Vagina (tissue), 2 donors: ENCODE measurements at regions not wholly inside any gene's neighbourhood (a gene's known extent, or its start where the extent isn't known, plus 50 kb on each side); places are given as distances from the start of the nearest gene placed in this dataset.

ENCODE experiments used
- DNase-seq, 2 donors: peaks; one replicate each; pipeline ENCODE4 v3.0.0-alpha.2; 2017; ENCODE audit errors: extremely low spot score in 2 of 2
- H3K27ac ChIP-seq: fragments of 200-600 bp; sonication (generic); one replicate; pipeline ENCODE4 v1.5.1; 2019
- H3K27me3 ChIP-seq: fragments of 200-600 bp; sonication (generic); one replicate; pipeline ENCODE4 v1.5.1; 2019
- H3K36me3 ChIP-seq, 2 donors: fragments of 200-600 bp; sonication (generic); one replicate each; pipeline ENCODE4 v1.5.1; 2017 to 2019
- H3K4me1 ChIP-seq: fragments of 200-600 bp; sonication (generic); one replicate; pipeline ENCODE4 v1.5.1; 2019
- H3K4me3 ChIP-seq, 2 donors: fragments of 200-600 bp; sonication (generic); 1 replicate in 1 of 2; 2 replicates in 1 of 2; pipeline ENCODE4 v1.5.1; 2016 to 2019
- H3K9me3 ChIP-seq: fragments of 200-600 bp; sonication (generic); one replicate; pipeline ENCODE4 v1.5.1; 2019
- CTCF ChIP-seq, 3 experiments: fragments of 450-650 bp in 2 of 3; fragments of 200-600 bp in 1 of 3; sonication (generic) in 1 of 3; IDR thresholded peaks; one replicate each; pipeline ENCODE4 v1.5.1; 2017 to 2019; ENCODE audit warnings: antibody characterized with exemption in 3 of 3, mild to moderate bottlenecking in 2 of 3, moderate library complexity in 2 of 3
- POLR2A ChIP-seq, 2 donors: fragments of 450-650 bp; IDR thresholded peaks; one replicate each; pipeline ENCODE4 v1.6.1; 2017; ENCODE audit warnings: antibody characterized with exemption in 2 of 2, mild to moderate bottlenecking in 2 of 2, moderate library complexity in 2 of 2
- POLR2AphosphoS5 ChIP-seq, 2 donors: sonication (generic); formaldehyde crosslinking; IDR thresholded peaks; one replicate each; pipeline ENCODE4 v1.9.0; 2017; ENCODE audit warnings: antibody characterized with exemption in 2 of 2, mild to moderate bottlenecking in 2 of 2, low read depth in 1 of 2; ENCODE audit not compliant: insufficient read depth in 1 of 2
- intact Hi-C: fragments of 100-400 bp; cut with DNase I; formaldehyde crosslinking; loops from one replicate; pipeline ENCODE4 v1.15.1; 2023

GRCh38 chr11:10371926-10372641, 67.2 kb downstream of the ADM start:
- intact Hi-C loops, result loop anchor here (10.0 kb wide), 1 partner anchor 47 kb away; no protein-coding TSS in a partner anchor
- no peak overlapping the region for H3K27ac ChIP-seq
- no peaks in the 10 kb centered on the region for H3K9me3 ChIP-seq
- no peaks in the 10 kb centered on the region for H3K27me3 ChIP-seq
- H3K36me3 ChIP-seq, result no peaks in the 10 kb centered on the region
- no peak for TF ChIP-seq POLR2AphosphoS5 (IDR thresholded peaks at IDR 0.05; ENCODE audit: insufficient read depth in 1 of 2, low read depth in 1 of 2)
- no peak for TF ChIP-seq CTCF (IDR thresholded peaks at IDR 0.05)
- TF ChIP-seq POLR2A (IDR thresholded peaks at IDR 0.05), result no peak
- DNase-seq, result peak in 1 of 2 donors; percentile 69
- H3K4me3 ChIP-seq, result no peak overlapping the region
- peaks cover under 1% of the 10 kb centered on the region for H3K4me1 ChIP-seq

- no peaks in the 10 kb centered on the region for H3K9me3 ChIP-seq
- no peaks in the 10 kb centered on the region for H3K4me1 ChIP-seq
- TF ChIP-seq POLR2A (IDR thresholded peaks at IDR 0.05), result no peak
- TF ChIP-seq CTCF (IDR thresholded peaks at IDR 0.05), result no peak
- TF ChIP-seq POLR2AphosphoS5 (IDR thresholded peaks at IDR 0.05; ENCODE audit: insufficient read depth in 1 of 2, low read depth in 1 of 2), result no peak
- intact Hi-C loops, result loop anchor here (10.0 kb wide), 1 partner anchor 49 kb away; no protein-coding TSS in a partner anchor
- H3K27me3 ChIP-seq, result no peaks in the 10 kb centered on the region
- H3K4me3 ChIP-seq, result no peak overlapping the region
- DNase-seq, result peak in 1 of 2 donors; percentile 60
- H3K27ac ChIP-seq, result no peak overlapping the region
- no peaks in the 10 kb centered on the region for H3K36me3 ChIP-seq
Measured at GRCh38 chr11:10373340-10373739, 68.5 kb downstream of the ADM start.

GRCh38 chr11:10373929-10374328, 69.1 kb downstream of the ADM start:
- peak in 1 of 2 donors; percentile 8 for DNase-seq
- H3K4me3 ChIP-seq, result no peak overlapping the region
- intact Hi-C loops, result loop anchor here (10.0 kb wide), 1 partner anchor 49 kb away; no protein-coding TSS in a partner anchor
- no peaks in the 10 kb centered on the region for H3K9me3 ChIP-seq
- TF ChIP-seq POLR2AphosphoS5 (IDR thresholded peaks at IDR 0.05; ENCODE audit: insufficient read depth in 1 of 2, low read depth in 1 of 2), result no peak
- no peak for TF ChIP-seq POLR2A (IDR thresholded peaks at IDR 0.05)
- TF ChIP-seq CTCF (IDR thresholded peaks at IDR 0.05), result no peak
- no peaks in the 10 kb centered on the region for H3K4me1 ChIP-seq
- H3K27ac ChIP-seq, result no peak overlapping the region
- no peaks in the 10 kb centered on the region for H3K27me3 ChIP-seq
- H3K36me3 ChIP-seq, result no peaks in the 10 kb centered on the region

GRCh38 chr11:10374386-10374785, 69.5 kb downstream of the ADM start:
- no peaks in the 10 kb centered on the region for H3K27me3 ChIP-seq
- no peaks in the 10 kb centered on the region for H3K36me3 ChIP-seq
- intact Hi-C loops, result loop anchor here (10.0 kb wide), 1 partner anchor 50 kb away; no protein-coding TSS in a partner anchor
- DNase-seq, result no peak
- H3K9me3 ChIP-seq, result no peaks in the 10 kb centered on the region
- no peak for TF ChIP-seq POLR2AphosphoS5 (IDR thresholded peaks at IDR 0.05; ENCODE audit: insufficient read depth in 1 of 2, low read depth in 1 of 2)
- no peak for TF ChIP-seq POLR2A (IDR thresholded peaks at IDR 0.05)
- no peak for TF ChIP-seq CTCF (IDR thresholded peaks at IDR 0.05)
- H3K4me1 ChIP-seq, result no peaks in the 10 kb centered on the region
- no peak overlapping the region for H3K27ac ChIP-seq
- H3K4me3 ChIP-seq, result no peak overlapping the region
